ENCODE measurements at regions not wholly inside any gene's neighbourhood (a gene's known extent, or its start where the extent isn't known, plus 50 kb on each side); places are given as distances from the start of the nearest gene placed in this dataset.

GRCh38 chr3:168495932-168496331, 400.2 kb upstream of the GOLIM4 start:
- ChIA-PET POLR2A (no interaction called here), CTCF (no interaction called here)
- Mint-ChIP-seq H3K27ac (no peak overlapping the region), H3K4me3 (no peak overlapping the region), H3K9me3 (no peaks in the 10 kb centered on the region), H3K27me3 (no peaks in the 10 kb centered on the region), H3K4me1 (no peaks in the 10 kb centered on the region), H3K36me3 (ENCODE audit: low read depth) (no peaks in the 10 kb centered on the region)
- no peak for DNase-seq
- intact Hi-C loops (cut with micrococcal nuclease): no loop called here
- TF ChIP-seq CTCF (IDR thresholded peaks at IDR 0.05): no peak
- ATAC-seq (ENCODE audit: low read depth): no peak

GRCh38 chr3:168495270-168495669, 399.5 kb upstream of the GOLIM4 start:
- ChIA-PET POLR2A (no interaction called here), CTCF (no interaction called here)
- Mint-ChIP-seq H3K4me3 (no peak overlapping the region), H3K27ac (no peak overlapping the region), H3K27me3 (no peaks in the 10 kb centered on the region), H3K9me3 (no peaks in the 10 kb centered on the region), H3K36me3 (ENCODE audit: low read depth) (no peaks in the 10 kb centered on the region), H3K4me1 (no peaks in the 10 kb centered on the region)
- no peak for ATAC-seq (ENCODE audit: low read depth)
- no peak for TF ChIP-seq CTCF (IDR thresholded peaks at IDR 0.05)
- intact Hi-C loops (cut with micrococcal nuclease): no loop called here
- no peak for DNase-seq

DNA sequence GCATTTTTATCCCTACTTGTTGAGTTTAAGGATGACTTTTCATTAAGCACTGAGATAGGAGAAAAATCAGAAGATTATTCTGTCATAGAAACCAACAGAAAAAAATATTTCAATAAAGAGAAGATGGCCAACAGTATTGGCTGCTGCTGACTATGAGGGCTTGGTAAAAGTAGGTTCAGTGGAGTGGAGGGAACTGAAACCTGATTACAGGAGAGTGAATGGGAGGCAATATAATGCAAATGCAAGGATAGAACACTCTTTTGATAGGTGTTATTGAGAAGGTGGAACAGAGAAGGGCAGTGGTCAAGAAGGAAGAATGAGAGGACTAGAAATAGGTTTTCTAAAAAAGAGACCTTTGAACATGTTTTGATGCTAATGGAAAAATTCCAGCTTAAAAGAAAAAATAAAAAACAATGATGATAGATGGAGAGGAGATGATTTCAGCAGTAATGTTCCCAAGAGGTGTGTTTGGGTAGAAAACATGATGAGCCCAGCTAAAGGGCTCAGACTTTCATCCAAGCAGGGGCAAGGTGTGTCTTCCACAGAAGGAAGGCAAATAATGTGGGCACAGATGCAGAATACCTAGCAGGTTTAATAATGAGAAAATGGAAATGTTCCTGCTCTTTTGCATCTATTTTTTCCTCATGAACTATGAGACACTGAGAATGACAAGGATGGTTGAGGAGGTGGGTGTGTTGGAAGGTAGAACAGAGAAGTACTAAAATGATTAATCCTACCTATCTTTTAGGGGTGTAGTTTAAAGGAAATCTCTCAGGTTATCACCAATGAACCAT, 397.9 kb upstream of the GOLIM4 start:
- Mint-ChIP-seq H3K27me3 (no peaks in the 10 kb centered on the region), H3K4me1 (no peaks in the 10 kb centered on the region), H3K36me3 (ENCODE audit: low read depth) (no peaks in the 10 kb centered on the region), H3K4me3 (no peak overlapping the region), H3K27ac (no peak overlapping the region), H3K9me3 (no peaks in the 10 kb centered on the region)
- no peak for TF ChIP-seq CTCF (IDR thresholded peaks at IDR 0.05)
- DNase-seq (no peak), ATAC-seq (ENCODE audit: low read depth) (no peak)
- intact Hi-C loops (cut with micrococcal nuclease): no loop called here
- ChIA-PET CTCF (no interaction called here), POLR2A (no interaction called here)

DNA sequence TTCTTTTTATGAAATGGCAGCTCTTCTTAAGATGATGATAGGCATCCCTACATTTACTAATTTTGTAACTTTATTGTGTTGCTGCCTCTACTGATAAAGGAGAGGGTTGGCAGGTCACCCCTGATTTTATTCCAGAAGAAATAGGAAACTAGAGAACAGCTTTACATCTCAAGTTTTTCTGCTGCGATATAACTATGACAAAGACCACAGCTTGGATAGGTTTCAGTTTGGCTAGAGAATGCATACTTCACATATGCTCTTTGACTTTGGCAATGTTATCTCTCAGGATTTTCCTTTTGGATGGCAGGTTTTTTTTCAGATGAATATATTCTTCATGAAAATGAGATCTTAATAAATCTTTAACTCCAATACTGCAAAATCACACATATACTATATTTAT, 395.3 kb upstream of the GOLIM4 start:
- Mint-ChIP-seq H3K27ac (no peak overlapping the region), H3K4me1 (no peaks in the 10 kb centered on the region), H3K27me3 (no peaks in the 10 kb centered on the region), H3K36me3 (ENCODE audit: low read depth) (no peaks in the 10 kb centered on the region), H3K9me3 (no peaks in the 10 kb centered on the region), H3K4me3 (no peak overlapping the region)
- DNase-seq (no peak), ATAC-seq (ENCODE audit: low read depth) (no peak)
- CTCF ChIA-PET: no interaction called here
- no peak for TF ChIP-seq CTCF (IDR thresholded peaks at IDR 0.05)
- POLR2A ChIA-PET: no interaction called here
- intact Hi-C loops (cut with micrococcal nuclease): no loop called here

DNA sequence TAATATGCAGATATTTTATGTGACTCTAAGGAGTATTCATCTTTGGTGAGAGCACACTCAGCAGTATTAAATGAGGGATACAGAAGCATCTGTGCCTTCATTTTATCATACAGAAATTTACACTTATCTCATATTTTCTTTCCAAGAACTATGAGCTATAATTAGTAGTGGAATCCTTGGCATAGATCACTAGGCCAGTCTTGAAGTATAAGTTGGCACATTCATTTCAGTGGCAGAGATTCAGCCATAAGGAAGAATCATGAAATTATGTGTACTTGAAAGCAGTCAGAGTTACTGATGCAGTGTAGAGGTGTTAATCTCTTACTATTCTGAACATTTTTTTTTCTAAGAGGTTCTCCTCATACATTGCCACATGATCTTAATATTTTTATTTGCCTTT, 393.6 kb upstream of the GOLIM4 start:
- H3K4me1 Mint-ChIP-seq: no peaks in the 10 kb centered on the region
- ChIA-PET CTCF (no interaction called here), POLR2A (no interaction called here)
- H3K4me3 Mint-ChIP-seq: no peak overlapping the region
- H3K27me3 Mint-ChIP-seq: no peaks in the 10 kb centered on the region
- intact Hi-C loops (cut with micrococcal nuclease): no loop called here
- H3K9me3 Mint-ChIP-seq: no peaks in the 10 kb centered on the region
- no peaks in the 10 kb centered on the region for H3K36me3 Mint-ChIP-seq (ENCODE audit: low read depth)
- TF ChIP-seq CTCF (IDR thresholded peaks at IDR 0.05): no peak
- DNase-seq (no peak), ATAC-seq (ENCODE audit: low read depth) (no peak)
- H3K27ac Mint-ChIP-seq: no peak overlapping the region
